GM12872 (cell line): ENCODE measurements at regions not wholly inside any gene's neighbourhood (a gene's known extent, or its start where the extent isn't known, plus 50 kb on each side); places are given as distances from the start of the nearest gene placed in this dataset.

Source experiments
- CTCF ChIP-seq: IDR thresholded peaks from 3 replicates; pipeline ENCODE4 v1.5.1; 2011; ENCODE audit warnings: low read depth, mild to moderate bottlenecking, low read length, moderate library complexity; ENCODE audit not compliant: insufficient read depth

- TF ChIP-seq CTCF: no peak
Observed at GRCh38 chr7:3152714-3153113, 109.0 kb upstream of the CARD11 start.

DNA sequence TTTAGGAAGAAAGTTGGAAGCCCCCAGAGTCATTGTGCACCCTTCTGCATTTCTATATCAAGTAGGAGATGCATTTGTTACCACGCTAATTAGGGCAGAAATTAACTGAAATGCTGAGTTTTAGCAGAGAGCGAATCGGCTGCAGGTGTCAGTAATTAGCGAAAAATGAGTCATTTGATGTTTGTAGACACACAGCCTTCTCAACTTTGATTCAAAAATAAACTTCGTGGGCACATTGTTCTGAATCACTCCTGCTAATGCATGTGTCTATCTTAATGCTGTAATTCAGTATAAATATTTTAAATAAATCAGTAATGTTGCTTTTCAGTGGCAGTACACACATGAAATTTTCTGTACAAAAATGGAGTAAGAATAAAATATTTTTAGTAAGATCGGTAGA, 109.5 kb upstream of the CARD11 start:
- TF ChIP-seq CTCF: no peak

DNA sequence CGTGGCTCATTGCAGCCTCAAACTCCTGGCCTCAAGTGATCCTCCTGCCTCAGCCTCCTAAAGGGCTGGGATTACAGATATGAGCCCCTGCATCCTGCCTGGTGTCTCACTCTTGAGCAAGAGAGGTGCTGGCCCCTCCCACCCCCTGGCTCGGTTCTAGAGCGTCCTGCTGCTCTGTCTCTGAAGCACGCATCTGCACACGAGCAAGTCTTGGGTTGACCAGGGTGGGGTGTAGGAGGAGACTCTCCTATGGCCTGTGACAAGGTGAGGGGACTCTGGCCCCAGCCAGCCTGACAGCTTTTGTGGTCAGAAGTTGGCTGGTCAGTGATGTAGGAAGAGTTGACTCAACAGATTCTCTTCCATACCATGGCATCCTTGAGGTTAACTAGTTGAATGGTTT, 110.7 kb upstream of the CARD11 start:
- TF ChIP-seq CTCF: no peak

- TF ChIP-seq CTCF: peak; percentile 74
Observed at GRCh38 chr7:3154881-3155494, 111.3 kb upstream of the CARD11 start.

DNA sequence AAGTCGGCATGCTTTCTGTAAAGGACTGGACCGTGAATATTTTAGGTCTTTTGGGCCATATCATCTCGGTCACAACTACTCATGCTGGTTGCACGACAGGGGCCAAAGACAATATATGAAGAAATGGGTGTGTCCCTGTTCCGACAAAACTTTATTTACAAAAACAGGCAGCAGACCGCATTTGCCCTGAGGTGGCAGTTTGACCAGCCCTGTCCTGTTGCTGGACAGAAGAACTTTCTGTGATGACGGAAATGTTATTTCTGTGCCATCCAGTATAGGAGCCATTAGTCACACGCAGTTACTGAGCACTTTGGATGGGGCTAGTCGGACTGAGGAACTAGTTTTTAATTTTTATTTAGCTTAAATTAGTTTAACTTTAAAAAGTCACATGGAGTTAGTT, 112.8 kb upstream of the CARD11 start:
- TF ChIP-seq CTCF: no peak

DNA sequence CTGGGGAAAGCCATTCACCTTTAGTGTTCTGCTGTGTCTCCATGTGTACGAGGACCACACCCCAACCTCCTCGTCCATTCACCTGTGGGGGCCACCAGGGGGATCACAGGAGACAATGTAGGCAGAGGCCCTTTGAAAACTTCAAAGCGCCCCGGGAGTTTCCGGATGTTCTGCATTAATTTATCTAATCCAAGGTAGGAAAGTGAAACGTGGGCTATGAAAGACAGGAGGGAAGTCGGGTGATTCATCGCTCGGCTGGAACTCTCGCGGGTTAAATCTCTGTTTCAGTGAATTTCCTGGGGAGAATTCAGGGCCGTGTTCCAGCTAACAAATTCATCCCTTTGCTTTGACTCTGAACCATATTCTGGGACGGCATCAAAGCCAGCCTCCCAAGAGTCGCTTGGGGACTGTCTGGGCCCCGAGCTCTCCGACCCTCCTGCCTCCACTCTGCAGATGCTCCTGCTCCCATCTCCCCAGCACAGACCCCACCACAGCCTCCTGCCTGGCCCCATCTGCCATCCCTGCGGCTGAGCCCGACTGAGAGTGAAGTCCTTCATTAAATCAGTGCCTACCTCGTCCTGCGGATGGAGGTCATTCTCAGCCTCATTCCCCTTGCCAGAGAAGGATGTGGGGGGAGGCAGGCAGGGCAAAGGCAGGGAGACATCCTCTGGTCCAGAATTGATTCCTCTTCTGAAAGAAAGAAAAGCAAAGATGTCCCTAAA, 114.1 kb upstream of the CARD11 start:
- no peak for TF ChIP-seq CTCF

DNA sequence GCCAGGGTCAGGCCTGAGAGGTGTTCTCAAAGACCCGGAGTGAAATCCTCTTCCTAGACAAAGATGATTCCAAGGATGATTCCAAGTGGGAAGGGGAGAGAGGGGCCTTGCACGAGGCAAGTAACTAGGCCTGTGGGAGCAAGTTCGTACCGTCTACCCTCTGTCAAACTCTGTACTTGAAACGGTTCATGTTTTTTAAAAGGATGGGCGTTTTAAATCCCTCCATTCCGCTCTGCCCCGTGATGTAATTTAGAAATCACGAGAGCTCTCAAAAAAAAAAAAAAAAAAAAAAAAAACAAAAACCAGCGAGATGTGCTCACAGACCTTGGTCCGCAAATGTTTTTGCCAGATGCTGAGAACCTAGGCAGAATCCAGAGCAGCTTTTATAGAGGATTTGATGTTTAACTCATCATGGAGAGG, 114.7 kb upstream of the CARD11 start:
- no peak for TF ChIP-seq CTCF
